SU-DHL-6 (cell line): ENCODE measurements at regions not wholly inside any gene's neighbourhood (a gene's known extent, or its start where the extent isn't known, plus 50 kb on each side); places are given as distances from the start of the nearest gene placed in this dataset.

ENCODE experiments used
- EZH2phosphoT487 ChIP-seq: fragments of 200-600 bp; sonication (generic), shearing (Covaris generic); conservative IDR thresholded peaks from 2 replicates; pipeline ENCODE4 v1.6.1; 2018; ENCODE audit warnings: mild to moderate bottlenecking, antibody characterized with exemption, low read length, moderate library complexity, mixed read lengths
- TF ChIP-seq, protein P1 (sequence below): fragments of 200-600 bp; sonication (generic); IDR thresholded peaks from one replicate; pipeline ENCODE4 v1.5.1; 2017; ENCODE audit warnings: antibody characterized with exemption, mild to moderate bottlenecking, low read length, moderate library complexity; ENCODE audit not compliant: insufficient read depth, poor library complexity, severe bottlenecking

GRCh38 chr12:85357609-85358008, 77.6 kb downstream of the ALX1 start:
- TF ChIP-seq, protein P1, sequence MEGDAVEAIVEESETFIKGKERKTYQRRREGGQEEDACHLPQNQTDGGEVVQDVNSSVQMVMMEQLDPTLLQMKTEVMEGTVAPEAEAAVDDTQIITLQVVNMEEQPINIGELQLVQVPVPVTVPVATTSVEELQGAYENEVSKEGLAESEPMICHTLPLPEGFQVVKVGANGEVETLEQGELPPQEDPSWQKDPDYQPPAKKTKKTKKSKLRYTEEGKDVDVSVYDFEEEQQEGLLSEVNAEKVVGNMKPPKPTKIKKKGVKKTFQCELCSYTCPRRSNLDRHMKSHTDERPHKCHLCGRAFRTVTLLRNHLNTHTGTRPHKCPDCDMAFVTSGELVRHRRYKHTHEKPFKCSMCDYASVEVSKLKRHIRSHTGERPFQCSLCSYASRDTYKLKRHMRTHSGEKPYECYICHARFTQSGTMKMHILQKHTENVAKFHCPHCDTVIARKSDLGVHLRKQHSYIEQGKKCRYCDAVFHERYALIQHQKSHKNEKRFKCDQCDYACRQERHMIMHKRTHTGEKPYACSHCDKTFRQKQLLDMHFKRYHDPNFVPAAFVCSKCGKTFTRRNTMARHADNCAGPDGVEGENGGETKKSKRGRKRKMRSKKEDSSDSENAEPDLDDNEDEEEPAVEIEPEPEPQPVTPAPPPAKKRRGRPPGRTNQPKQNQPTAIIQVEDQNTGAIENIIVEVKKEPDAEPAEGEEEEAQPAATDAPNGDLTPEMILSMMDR = no peak
- no peak for TF ChIP-seq EZH2phosphoT487
